ENCODE measurements at regions not wholly inside any gene's neighbourhood (a gene's known extent, or its start where the extent isn't known, plus 50 kb on each side); places are given as distances from the start of the nearest gene placed in this dataset.

DNA sequence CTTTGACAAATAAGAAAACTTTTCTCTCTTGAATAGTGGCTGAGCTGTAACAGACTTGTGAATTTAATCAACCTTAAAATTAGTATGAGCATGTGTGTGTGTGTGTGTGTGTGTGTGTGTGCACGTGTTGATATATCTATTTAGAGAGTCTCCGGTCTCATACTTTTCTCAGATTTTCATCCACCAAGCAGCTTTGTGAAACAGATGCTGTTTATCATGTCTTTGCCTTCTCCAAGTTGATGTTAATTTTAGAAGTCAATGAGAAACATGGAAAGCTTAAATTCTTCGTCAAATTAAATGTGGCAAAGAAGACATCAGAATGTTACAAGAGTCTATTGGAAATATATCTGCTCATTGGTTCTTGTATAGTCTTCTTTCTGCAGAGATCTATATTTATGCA lies 839.2 kb upstream of the CELF2 start:
- TF ChIP-seq CTCF (IDR thresholded peaks at IDR 0.05) (no peak), POLR2A (IDR thresholded peaks at IDR 0.05) (no peak)
